ENCODE measurements at regions not wholly inside any gene's neighbourhood (a gene's known extent, or its start where the extent isn't known, plus 50 kb on each side); places are given as distances from the start of the nearest gene placed in this dataset.

DNA sequence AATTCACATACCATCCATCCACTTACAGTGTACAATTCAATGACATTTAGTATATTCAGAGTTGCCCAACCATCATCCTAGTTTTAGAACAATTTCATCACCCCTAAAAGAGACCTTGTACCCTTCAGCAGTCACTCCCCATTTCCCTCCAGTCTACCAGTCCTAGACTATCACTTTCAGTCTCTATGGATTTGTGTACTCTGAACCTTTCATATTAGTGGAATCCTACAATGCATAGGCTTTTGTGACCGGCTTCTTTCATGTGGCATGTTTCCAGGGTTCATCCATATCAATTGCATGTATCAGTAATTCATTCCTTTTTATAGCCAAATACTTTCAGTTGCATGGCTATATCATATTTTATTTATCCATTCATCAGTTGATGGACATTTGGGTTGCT lies 53.5 kb upstream of the SEMA3E start:
- H3K36me3 Mint-ChIP-seq (ENCODE audit: insufficient read depth in 1 of 3, low read depth in 3 of 3): no peaks in the 10 kb centered on the region

More for the DNA sequence above, 53.5 kb upstream of the SEMA3E start:
- H3K27ac ChIP-seq (ENCODE audit: insufficient read length, low read depth, low read length): no peak overlapping the region
- no peak overlapping the region for H2BK20ac ChIP-seq (ENCODE audit: low read depth, low read length, poor library complexity, severe bottlenecking)
- WGBS (ENCODE audit: extremely low coverage, insufficient read length, low lambda C conversion rate): no CpG with 5 or more reads among the region's 1 CpG
- H3K79me1 ChIP-seq (ENCODE audit: insufficient read depth, low read depth, low read length, poor library complexity, severe bottlenecking): no peaks in the 10 kb centered on the region
- H3K23me2 ChIP-seq (ENCODE audit: insufficient read length, low read depth, low read length, poor library complexity, severe bottlenecking): no peaks in the 10 kb centered on the region
- H3K79me2 ChIP-seq (ENCODE audit: insufficient read depth, low read length): no peaks in the 10 kb centered on the region
- no peak overlapping the region for H3K27ac Mint-ChIP-seq
- no peak overlapping the region for H4K91ac ChIP-seq (ENCODE audit: insufficient read length, low read depth, low read length)
- H3K4me2 ChIP-seq (ENCODE audit: insufficient read depth, insufficient read length, low read length): no peak overlapping the region
- no peak overlapping the region for H2BK120ac ChIP-seq (ENCODE audit: low read depth, low read length, poor library complexity, severe bottlenecking)
- H3T11ph ChIP-seq (ENCODE audit: low read length): no peak overlapping the region
- no peak overlapping the region for H2BK12ac ChIP-seq (ENCODE audit: insufficient read length, low read depth, low read length)
- TF ChIP-seq, protein P1, sequence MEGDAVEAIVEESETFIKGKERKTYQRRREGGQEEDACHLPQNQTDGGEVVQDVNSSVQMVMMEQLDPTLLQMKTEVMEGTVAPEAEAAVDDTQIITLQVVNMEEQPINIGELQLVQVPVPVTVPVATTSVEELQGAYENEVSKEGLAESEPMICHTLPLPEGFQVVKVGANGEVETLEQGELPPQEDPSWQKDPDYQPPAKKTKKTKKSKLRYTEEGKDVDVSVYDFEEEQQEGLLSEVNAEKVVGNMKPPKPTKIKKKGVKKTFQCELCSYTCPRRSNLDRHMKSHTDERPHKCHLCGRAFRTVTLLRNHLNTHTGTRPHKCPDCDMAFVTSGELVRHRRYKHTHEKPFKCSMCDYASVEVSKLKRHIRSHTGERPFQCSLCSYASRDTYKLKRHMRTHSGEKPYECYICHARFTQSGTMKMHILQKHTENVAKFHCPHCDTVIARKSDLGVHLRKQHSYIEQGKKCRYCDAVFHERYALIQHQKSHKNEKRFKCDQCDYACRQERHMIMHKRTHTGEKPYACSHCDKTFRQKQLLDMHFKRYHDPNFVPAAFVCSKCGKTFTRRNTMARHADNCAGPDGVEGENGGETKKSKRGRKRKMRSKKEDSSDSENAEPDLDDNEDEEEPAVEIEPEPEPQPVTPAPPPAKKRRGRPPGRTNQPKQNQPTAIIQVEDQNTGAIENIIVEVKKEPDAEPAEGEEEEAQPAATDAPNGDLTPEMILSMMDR (conservative IDR thresholded peaks at IDR 0.05): no peak
- H3K27me3 Mint-ChIP-seq (ENCODE audit: low read depth): peaks cover 30% of the 10 kb centered on the region
- no peak overlapping the region for H2BK5ac ChIP-seq (ENCODE audit: insufficient read length, low read length)
- H3K9ac ChIP-seq (ENCODE audit: extremely low read depth, insufficient read length, low read length): no peak overlapping the region
- no peak overlapping the region for H3K56ac ChIP-seq (ENCODE audit: insufficient read length, low read depth, low read length)
- no peak overlapping the region for H4K5ac ChIP-seq (ENCODE audit: insufficient read length, low read depth, low read length)
- H3K14ac ChIP-seq (ENCODE audit: insufficient read depth, low read length): no peak overlapping the region
- no peaks in the 10 kb centered on the region for H3K4me1 ChIP-seq (ENCODE audit: insufficient read depth, low read length)
- H4K20me1 ChIP-seq (ENCODE audit: control insufficient read depth, insufficient read depth, insufficient read length): no peaks in the 10 kb centered on the region
- no peak overlapping the region for H3K23ac ChIP-seq (ENCODE audit: insufficient read length, low read depth, low read length)
- DNase-seq: no peak
- H3K9me3 Mint-ChIP-seq: no peaks in the 10 kb centered on the region
- H3K18ac ChIP-seq (ENCODE audit: insufficient read length, low read depth, low read length): no peak overlapping the region
- peaks cover 10% of the 10 kb centered on the region in 2 experiments for H3K4me1 Mint-ChIP-seq
- H2AFZ ChIP-seq (ENCODE audit: low read length): no peak overlapping the region
- H4K8ac ChIP-seq (replicated peaks; ENCODE audit: insufficient read length, low read depth, low read length): no peak overlapping the region
- no peak overlapping the region for H2AK5ac ChIP-seq (ENCODE audit: insufficient read length, low read length)
- H3K27me3 ChIP-seq (ENCODE audit: insufficient read depth, low read length): peaks cover 1% of the 10 kb centered on the region
- H3K9me3 ChIP-seq (ENCODE audit: control insufficient read depth, low read depth, low read length): no peaks in the 10 kb centered on the region
- no peak overlapping the region for H3K4me3 Mint-ChIP-seq
- no peak overlapping the region for H2BK15ac ChIP-seq (ENCODE audit: low read depth, low read length)
- no peak overlapping the region for H3K4ac ChIP-seq (ENCODE audit: low read depth, low read length)

Measured in H9 (cell line).